Panc1 (cell line): ENCODE measurements at regions not wholly inside any gene's neighbourhood (a gene's known extent, or its start where the extent isn't known, plus 50 kb on each side); places are given as distances from the start of the nearest gene placed in this dataset.

Experiments used
- POLR2AphosphoS5 ChIP-seq: IDR thresholded peaks from 2 replicates; pipeline ENCODE4 v1.6.1; 2012; ENCODE audit warnings: mild to moderate bottlenecking, low read depth, low read length, moderate library complexity
- SIN3A ChIP-seq: IDR thresholded peaks from 2 replicates; pipeline ENCODE4 v1.6.1; 2012; ENCODE audit warnings: low read depth, mild to moderate bottlenecking, low read length, moderate library complexity, borderline replicate concordance; ENCODE audit not compliant: insufficient read depth
- TCF7L2 ChIP-seq: IDR thresholded peaks from 2 replicates; pipeline ENCODE4 v1.6.1; 2011; ENCODE audit warnings: mild to moderate bottlenecking, low read depth, low read length, inconsistent platforms
- TF ChIP-seq, protein P1 (sequence below): fragments of 450-650 bp; IDR thresholded peaks from 2 replicates; pipeline ENCODE4 v1.5.1; 2017; ENCODE audit warnings: mild to moderate bottlenecking
- TF ChIP-seq, protein P2 (sequence below), 2 experiments: IDR thresholded peaks; 2 replicates each; pipeline ENCODE4 v1.6.1; 2011 to 2012; ENCODE audit warnings: low read depth in 2 of 2, control low read depth in 1 of 2, low read length in 1 of 2, mild to moderate bottlenecking in 1 of 2, moderate library complexity in 1 of 2; ENCODE audit not compliant: insufficient read depth in 1 of 2

DNA sequence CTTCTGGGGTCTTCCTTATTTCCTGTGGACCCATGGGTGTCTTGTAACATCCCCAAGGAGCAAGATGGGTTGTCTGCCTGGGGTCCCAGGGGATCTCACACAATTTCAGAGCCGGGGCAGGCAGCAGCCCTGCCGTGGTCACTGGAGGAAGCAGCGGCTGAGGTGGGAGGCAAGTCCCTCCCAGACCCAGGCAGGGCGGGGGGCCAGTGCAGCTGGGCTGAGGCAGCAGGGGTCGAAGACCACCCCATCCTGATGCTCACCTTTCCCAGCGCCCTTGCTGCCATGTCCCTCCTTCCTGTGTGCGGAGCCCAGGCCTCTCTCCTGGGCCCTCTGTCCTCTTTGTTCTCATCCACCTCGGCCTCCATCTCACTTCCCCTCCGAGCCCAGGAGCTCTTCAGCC lies 583.0 kb upstream of the COBL start:
- TF ChIP-seq, protein P1, sequence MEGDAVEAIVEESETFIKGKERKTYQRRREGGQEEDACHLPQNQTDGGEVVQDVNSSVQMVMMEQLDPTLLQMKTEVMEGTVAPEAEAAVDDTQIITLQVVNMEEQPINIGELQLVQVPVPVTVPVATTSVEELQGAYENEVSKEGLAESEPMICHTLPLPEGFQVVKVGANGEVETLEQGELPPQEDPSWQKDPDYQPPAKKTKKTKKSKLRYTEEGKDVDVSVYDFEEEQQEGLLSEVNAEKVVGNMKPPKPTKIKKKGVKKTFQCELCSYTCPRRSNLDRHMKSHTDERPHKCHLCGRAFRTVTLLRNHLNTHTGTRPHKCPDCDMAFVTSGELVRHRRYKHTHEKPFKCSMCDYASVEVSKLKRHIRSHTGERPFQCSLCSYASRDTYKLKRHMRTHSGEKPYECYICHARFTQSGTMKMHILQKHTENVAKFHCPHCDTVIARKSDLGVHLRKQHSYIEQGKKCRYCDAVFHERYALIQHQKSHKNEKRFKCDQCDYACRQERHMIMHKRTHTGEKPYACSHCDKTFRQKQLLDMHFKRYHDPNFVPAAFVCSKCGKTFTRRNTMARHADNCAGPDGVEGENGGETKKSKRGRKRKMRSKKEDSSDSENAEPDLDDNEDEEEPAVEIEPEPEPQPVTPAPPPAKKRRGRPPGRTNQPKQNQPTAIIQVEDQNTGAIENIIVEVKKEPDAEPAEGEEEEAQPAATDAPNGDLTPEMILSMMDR: no peak
- TF ChIP-seq POLR2AphosphoS5 (no peak), SIN3A (no peak), TCF7L2 (no peak)
- TF ChIP-seq, protein P2, sequence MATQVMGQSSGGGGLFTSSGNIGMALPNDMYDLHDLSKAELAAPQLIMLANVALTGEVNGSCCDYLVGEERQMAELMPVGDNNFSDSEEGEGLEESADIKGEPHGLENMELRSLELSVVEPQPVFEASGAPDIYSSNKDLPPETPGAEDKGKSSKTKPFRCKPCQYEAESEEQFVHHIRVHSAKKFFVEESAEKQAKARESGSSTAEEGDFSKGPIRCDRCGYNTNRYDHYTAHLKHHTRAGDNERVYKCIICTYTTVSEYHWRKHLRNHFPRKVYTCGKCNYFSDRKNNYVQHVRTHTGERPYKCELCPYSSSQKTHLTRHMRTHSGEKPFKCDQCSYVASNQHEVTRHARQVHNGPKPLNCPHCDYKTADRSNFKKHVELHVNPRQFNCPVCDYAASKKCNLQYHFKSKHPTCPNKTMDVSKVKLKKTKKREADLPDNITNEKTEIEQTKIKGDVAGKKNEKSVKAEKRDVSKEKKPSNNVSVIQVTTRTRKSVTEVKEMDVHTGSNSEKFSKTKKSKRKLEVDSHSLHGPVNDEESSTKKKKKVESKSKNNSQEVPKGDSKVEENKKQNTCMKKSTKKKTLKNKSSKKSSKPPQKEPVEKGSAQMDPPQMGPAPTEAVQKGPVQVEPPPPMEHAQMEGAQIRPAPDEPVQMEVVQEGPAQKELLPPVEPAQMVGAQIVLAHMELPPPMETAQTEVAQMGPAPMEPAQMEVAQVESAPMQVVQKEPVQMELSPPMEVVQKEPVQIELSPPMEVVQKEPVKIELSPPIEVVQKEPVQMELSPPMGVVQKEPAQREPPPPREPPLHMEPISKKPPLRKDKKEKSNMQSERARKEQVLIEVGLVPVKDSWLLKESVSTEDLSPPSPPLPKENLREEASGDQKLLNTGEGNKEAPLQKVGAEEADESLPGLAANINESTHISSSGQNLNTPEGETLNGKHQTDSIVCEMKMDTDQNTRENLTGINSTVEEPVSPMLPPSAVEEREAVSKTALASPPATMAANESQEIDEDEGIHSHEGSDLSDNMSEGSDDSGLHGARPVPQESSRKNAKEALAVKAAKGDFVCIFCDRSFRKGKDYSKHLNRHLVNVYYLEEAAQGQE (IDR thresholded peaks at IDR 0.05; ENCODE audit: insufficient read depth in 1 of 2, low read depth in 2 of 2, low read length in 1 of 2): no peak
